SH-SY5Y (cell line): ENCODE measurements at regions not wholly inside any gene's neighbourhood (a gene's known extent, or its start where the extent isn't known, plus 50 kb on each side); places are given as distances from the start of the nearest gene placed in this dataset.

Experiments used
- GATA2 ChIP-seq: IDR thresholded peaks from 2 replicates; pipeline ENCODE4 v1.6.1; 2011; ENCODE audit warnings: mild to moderate bottlenecking, low read depth, low read length
- GATA3 ChIP-seq: IDR thresholded peaks from 2 replicates; pipeline ENCODE4 v1.6.1; 2011; ENCODE audit warnings: low read depth, mild to moderate bottlenecking, low read length, moderate library complexity

DNA sequence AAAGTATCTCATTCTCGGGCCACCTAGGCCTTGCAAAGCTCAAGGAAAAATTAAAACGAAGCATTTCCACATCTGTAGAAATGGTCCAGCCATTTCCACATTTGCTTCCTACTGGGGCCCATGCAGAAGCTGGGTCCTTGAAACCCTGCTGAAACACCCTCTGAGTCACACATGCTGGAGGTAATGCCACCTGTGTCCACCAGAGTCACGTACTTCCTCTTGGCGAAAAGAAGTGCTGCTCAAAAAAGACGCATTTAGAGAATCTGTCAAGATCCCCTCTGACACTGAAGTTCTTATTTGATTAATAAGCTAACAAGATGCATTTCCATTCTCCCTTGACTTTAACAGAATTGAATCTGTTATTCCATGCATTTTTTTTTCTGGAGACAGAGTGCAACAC, 423.2 kb downstream of the PREX1 start:
- TF ChIP-seq GATA3 (no peak), GATA2 (no peak)
